H1 (cell line): ENCODE measurements at regions not wholly inside any gene's neighbourhood (a gene's known extent, or its start where the extent isn't known, plus 50 kb on each side); places are given as distances from the start of the nearest gene placed in this dataset.
"Not testable (repeated sequence)": the region's sequence is repeated elsewhere in the genome, so short reads cannot be mapped to it uniquely, and the experiment has no call there.

Source experiments
- CTCF ChIA-PET: fragments of 300-600 bp; sonication (Branson Sonifier 250); formaldehyde crosslinking; loops from one replicate; lab custom pipeline; 2021; ENCODE audit not compliant: partially characterized antibody; lab: Charles Lee
- POLR2A ChIA-PET: fragments of 300-600 bp; sonication (Branson Sonifier 250); formaldehyde crosslinking; loops from one replicate; lab custom pipeline; 2021; ENCODE audit warnings: inconsistent platforms; ENCODE audit not compliant: partially characterized antibody; lab: Charles Lee
- DNase-seq, 2 experiments: peaks; one replicate each; pipeline versions ENCODE4 v3.0.0 to v3.0.0-alpha.2; 2010 to 2022; ENCODE audit warnings: low spot score in 2 of 2, low read depth in 1 of 2, mixed read lengths in 1 of 2
- FAIRE-seq: peaks from 2 replicates; lab custom pipeline; 2011; peaks lifted over from hg19 to GRCh38; lab: Jason Lieb, UNC
- H2AFZ ChIP-seq: 2 replicates; pipeline ENCODE4 v1.8.1; 2012; ENCODE audit warnings: low read length, inconsistent platforms
- H2AK5ac ChIP-seq: 2 replicates; pipeline ENCODE4 v1.6.1; 2013; ENCODE audit warnings: low read depth, low read length
- H2BK120ac ChIP-seq: replicated peaks from 2 replicates; pipeline ENCODE3; 2013; ENCODE audit warnings: low read depth, low read length, inconsistent platforms
- H2BK12ac ChIP-seq: 2 replicates; pipeline ENCODE4 v1.6.1; 2013; ENCODE audit warnings: low read depth, low read length
- H2BK15ac ChIP-seq: 2 replicates; pipeline ENCODE4 v1.6.1; 2013; ENCODE audit warnings: low read length
- H2BK20ac ChIP-seq: 2 replicates; pipeline ENCODE4 v1.6.1; 2013; ENCODE audit warnings: low read length
- H2BK5ac ChIP-seq: 2 replicates; pipeline ENCODE4 v1.6.1; 2013; ENCODE audit warnings: low read depth, low read length
- H3K14ac ChIP-seq: 2 replicates; pipeline ENCODE4 v1.6.1; 2013; ENCODE audit warnings: inconsistent platforms; ENCODE audit not compliant: insufficient read length
- H3K18ac ChIP-seq: 2 replicates; pipeline ENCODE4 v1.6.1; 2013; ENCODE audit warnings: low read length; ENCODE audit errors: extremely low read depth
- H3K23ac ChIP-seq: 2 replicates; pipeline ENCODE4 v1.6.1; 2013; ENCODE audit warnings: inconsistent platforms; ENCODE audit not compliant: insufficient read length
- H3K23me2 ChIP-seq: 2 replicates; pipeline ENCODE4 v1.6.1; 2013; ENCODE audit warnings: low read depth, low read length
- H3K27ac ChIP-seq: 2 replicates; pipeline ENCODE4 v1.6.1; 2011; ENCODE audit warnings: low read depth, low read length, inconsistent platforms
- H3K27me3 ChIP-seq, 4 experiments: replicated peaks in 1 of 4; 1 replicate in 1 of 4; 2 replicates in 3 of 4; pipeline versions ENCODE4 v1.6.1 to v1.8.1; 2011 to 2013; ENCODE audit warnings: low read length in 3 of 4, mild to moderate bottlenecking in 3 of 4, inconsistent platforms in 2 of 4, mixed read lengths in 2 of 4, moderate library complexity in 1 of 4; ENCODE audit not compliant: control insufficient read depth in 3 of 4, insufficient read depth in 3 of 4; ENCODE audit errors: extremely low read depth in 1 of 4
- H3K36me3 ChIP-seq, 4 experiments: 2 replicates each; pipeline versions ENCODE4 v1.6.1 to v1.8.1; 2011 to 2013; ENCODE audit warnings: mild to moderate bottlenecking in 4 of 4, low read length in 3 of 4, moderate library complexity in 2 of 4, control low read depth in 1 of 4, inconsistent platforms in 1 of 4; ENCODE audit not compliant: insufficient read depth in 4 of 4, control insufficient read depth in 2 of 4
- H3K4ac ChIP-seq: replicated peaks from 2 replicates; pipeline ENCODE3; 2013; ENCODE audit warnings: low read length, low read depth, mixed read lengths, inconsistent platforms; ENCODE audit not compliant: insufficient read length
- H3K4me1 ChIP-seq, 4 experiments: replicated peaks in 1 of 4; 1 replicate in 1 of 4; 2 replicates in 3 of 4; pipeline versions ENCODE4 v1.6.1 to v1.8.1; 2011 to 2013; ENCODE audit warnings: low read length in 3 of 4, inconsistent platforms in 2 of 4, mixed read lengths in 1 of 4; ENCODE audit not compliant: insufficient read depth in 4 of 4, control insufficient read depth in 3 of 4
- H3K4me2 ChIP-seq, 2 experiments: 2 replicates each; pipeline versions ENCODE4 v1.6.1 to v1.8.1; 2011 to 2013; ENCODE audit warnings: low read depth in 2 of 2, low read length in 2 of 2, control low read depth in 1 of 2, inconsistent platforms in 1 of 2, mild to moderate bottlenecking in 1 of 2; ENCODE audit not compliant: insufficient read depth in 1 of 2
- H3K4me3 ChIP-seq, 4 experiments: fragments of 200-600, 300-600 bp in 1 of 4; sonication (generic), shearing (Covaris generic), sonication (Bioruptor Twin) in 1 of 4; 2 replicates each; pipeline versions ENCODE4 v1.5.1 to v1.8.1; 2011 to 2016; ENCODE audit warnings: low read length in 4 of 4, low read depth in 3 of 4, control low read depth in 2 of 4, inconsistent platforms in 2 of 4, mild to moderate bottlenecking in 2 of 4, mixed read lengths in 1 of 4, moderate library complexity in 1 of 4; ENCODE audit not compliant: insufficient read depth in 2 of 4; ENCODE audit errors: extremely low read depth in 1 of 4
- H3K56ac ChIP-seq: replicated peaks from 2 replicates; pipeline ENCODE3; 2013; ENCODE audit warnings: low read depth, mild to moderate bottlenecking, mixed read lengths, low read length, inconsistent platforms; ENCODE audit not compliant: insufficient read length
- H3K79me1 ChIP-seq: 2 replicates; pipeline ENCODE4 v1.6.1; 2013; ENCODE audit warnings: low read depth, low read length, control low read depth
- H3K79me2 ChIP-seq, 2 experiments: 2 replicates each; pipeline versions ENCODE4 v1.6.1 to v1.8.1; 2012 to 2013; ENCODE audit warnings: low read length in 2 of 2, mild to moderate bottlenecking in 2 of 2, inconsistent platforms in 1 of 2; ENCODE audit not compliant: insufficient read depth in 2 of 2, control insufficient read depth in 1 of 2
- H3K9ac ChIP-seq, 4 experiments: replicated peaks in 1 of 4; 1 replicate in 1 of 4; 2 replicates in 3 of 4; pipeline versions ENCODE4 v1.6.1 to v1.8.1; 2011 to 2013; ENCODE audit warnings: low read depth in 3 of 4, low read length in 3 of 4, control low read depth in 2 of 4, mild to moderate bottlenecking in 2 of 4, moderate library complexity in 2 of 4, inconsistent platforms in 1 of 4; ENCODE audit errors: extremely low read depth in 1 of 4
- H3K9me3 ChIP-seq, 2 experiments: 2 replicates each; pipeline versions ENCODE4 v1.6.1 to v1.8.1; 2012 to 2013; ENCODE audit warnings: mild to moderate bottlenecking in 2 of 2, moderate library complexity in 2 of 2, control low read depth in 1 of 2, inconsistent platforms in 1 of 2, low read depth in 1 of 2, low read length in 1 of 2, mixed read lengths in 1 of 2; ENCODE audit not compliant: insufficient read depth in 2 of 2
- H4K20me1 ChIP-seq, 2 experiments: replicated peaks in 1 of 2; 2 replicates each; pipeline versions ENCODE3 to v1.8.1; 2011 to 2013; ENCODE audit warnings: inconsistent platforms in 2 of 2, low read length in 2 of 2, mild to moderate bottlenecking in 1 of 2; ENCODE audit not compliant: insufficient read depth in 2 of 2, control insufficient read depth in 1 of 2
- H4K5ac ChIP-seq: 2 replicates; pipeline ENCODE4 v1.6.1; 2013; ENCODE audit warnings: low read length, low read depth, mixed read lengths, inconsistent platforms; ENCODE audit not compliant: insufficient read length
- H4K8ac ChIP-seq: 2 replicates; pipeline ENCODE4 v1.8.0; 2013; ENCODE audit warnings: mild to moderate bottlenecking, moderate library complexity, low read length, inconsistent platforms; ENCODE audit not compliant: insufficient read depth; ENCODE audit errors: extremely low read depth
- H4K91ac ChIP-seq: replicated peaks from 2 replicates; pipeline ENCODE3; 2013; ENCODE audit warnings: low read length, mixed read lengths, inconsistent platforms; ENCODE audit not compliant: insufficient read length
- WGBS, 2 experiments: shearing (Covaris generic) in 1 of 2; methylation state at CpG; one replicate each; pipeline versions ENCODE4 v1.1.6 to v1.1.7; 2013 to 2015; ENCODE audit warnings: low lambda C conversion rate in 2 of 2, mixed read lengths in 2 of 2, inconsistent platforms in 1 of 2, low coverage in 1 of 2, missing lambda C conversion rate in 1 of 2; ENCODE audit not compliant: insufficient replicate concordance in 2 of 2, insufficient coverage in 1 of 2, insufficient read length in 1 of 2; ENCODE audit errors: extremely low coverage in 1 of 2, missing lambda C conversion rate in 1 of 2; 5-methylcytosine and 5-hydroxymethylcytosine counted together

DNA sequence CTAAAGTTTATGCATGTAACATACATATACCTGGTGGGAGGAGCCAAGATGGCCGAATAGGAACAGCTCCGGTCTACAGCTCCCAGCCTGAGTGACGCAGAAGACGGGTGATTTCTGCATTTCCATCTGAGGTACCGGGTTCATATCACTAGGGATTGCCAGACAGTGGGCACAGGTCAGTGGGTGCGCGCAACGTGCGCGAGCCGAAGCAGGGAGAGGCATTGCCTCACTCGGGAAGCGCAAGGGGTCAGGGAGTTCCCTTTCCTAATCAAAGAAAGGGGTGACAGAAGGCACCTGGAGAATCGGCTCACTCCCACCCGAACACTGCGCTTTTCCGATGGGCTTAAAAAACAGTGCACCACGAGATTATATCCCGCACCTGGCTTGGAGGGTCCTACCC lies 80.8 kb downstream of the SNTN start:
- H3K9me3 ChIP-seq, H3K4me2 ChIP-seq, H3K18ac ChIP-seq, H3K4me1 ChIP-seq, H2BK5ac ChIP-seq, H3K27ac ChIP-seq, H4K91ac ChIP-seq, H2BK12ac ChIP-seq, H4K20me1 ChIP-seq, H2AK5ac ChIP-seq, H2BK15ac ChIP-seq, H2BK120ac ChIP-seq, H3K23ac ChIP-seq, H2BK20ac ChIP-seq, H3K79me2 ChIP-seq, H3K4me3 ChIP-seq, H3K27me3 ChIP-seq, H3K79me1 ChIP-seq, H3K14ac ChIP-seq, POLR2A ChIA-PET, H3K4ac ChIP-seq, FAIRE-seq, H3K23me2 ChIP-seq, H3K36me3 ChIP-seq, H4K8ac ChIP-seq, H3K56ac ChIP-seq, H2AFZ ChIP-seq, CTCF ChIA-PET, H4K5ac ChIP-seq, H3K9ac ChIP-seq: not testable (repeated sequence)
- peak in 1 of 2 experiments; percentile 53 for DNase-seq
- WGBS, 2 experiments = 92% methylated on average over 19 of the region's 19 CpGs; no CpG with 5 or more reads in 1 of the 2 experiments

GRCh38 chr3:63734632-63735031 lies 82.2 kb downstream of the SNTN start:
- H3K79me1 ChIP-seq, H2AFZ ChIP-seq, H3K79me2 ChIP-seq, H4K91ac ChIP-seq, H3K23ac ChIP-seq, DNase-seq, H3K4me1 ChIP-seq, H3K56ac ChIP-seq, H3K4me2 ChIP-seq, H4K8ac ChIP-seq, H2BK120ac ChIP-seq, H3K9me3 ChIP-seq, H3K4me3 ChIP-seq, POLR2A ChIA-PET, H2BK5ac ChIP-seq, H2AK5ac ChIP-seq, H2BK15ac ChIP-seq, H2BK20ac ChIP-seq, H2BK12ac ChIP-seq, H3K9ac ChIP-seq, H3K27ac ChIP-seq, H4K5ac ChIP-seq, H3K27me3 ChIP-seq, H3K4ac ChIP-seq, H3K18ac ChIP-seq, H3K23me2 ChIP-seq, FAIRE-seq, H3K36me3 ChIP-seq, H3K14ac ChIP-seq, H4K20me1 ChIP-seq, CTCF ChIA-PET: not testable (repeated sequence)
- WGBS, 2 experiments = 91% methylated on average over 4 of the region's 6 CpGs; no CpG with 5 or more reads in 1 of the 2 experiments
